SIG-M5 treated with dmso at 0.1 percent for 504 hours (cell line): ENCODE measurements at regions not wholly inside any gene's neighbourhood (a gene's known extent, or its start where the extent isn't known, plus 50 kb on each side); places are given as distances from the start of the nearest gene placed in this dataset.

Experiments
- DNase-seq: peaks from one replicate; lab custom pipeline; 2025; ENCODE audit not compliant: unreplicated experiment; lab: John Stamatoyannopoulos, UW

DNA sequence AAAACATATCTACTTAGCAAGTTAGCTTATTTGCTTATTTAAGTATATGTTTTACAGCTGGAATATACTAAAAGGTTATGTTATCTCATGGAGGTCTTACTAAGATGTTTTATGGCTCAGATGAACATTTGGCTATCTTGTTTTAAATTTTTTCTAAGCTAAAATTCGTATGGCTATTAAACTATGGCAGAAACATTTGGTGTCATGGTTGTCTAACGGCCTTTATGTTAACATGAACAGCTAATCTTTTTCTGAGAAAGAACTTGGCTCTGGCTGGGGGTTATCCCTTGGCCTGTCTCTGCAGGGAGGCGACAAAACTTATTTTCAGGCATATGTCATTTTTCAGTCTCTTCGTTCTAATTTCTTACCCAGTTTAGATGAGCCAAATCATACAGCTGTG, 101.5 kb upstream of the MTPN start:
- DNase-seq, result no peak

DNA sequence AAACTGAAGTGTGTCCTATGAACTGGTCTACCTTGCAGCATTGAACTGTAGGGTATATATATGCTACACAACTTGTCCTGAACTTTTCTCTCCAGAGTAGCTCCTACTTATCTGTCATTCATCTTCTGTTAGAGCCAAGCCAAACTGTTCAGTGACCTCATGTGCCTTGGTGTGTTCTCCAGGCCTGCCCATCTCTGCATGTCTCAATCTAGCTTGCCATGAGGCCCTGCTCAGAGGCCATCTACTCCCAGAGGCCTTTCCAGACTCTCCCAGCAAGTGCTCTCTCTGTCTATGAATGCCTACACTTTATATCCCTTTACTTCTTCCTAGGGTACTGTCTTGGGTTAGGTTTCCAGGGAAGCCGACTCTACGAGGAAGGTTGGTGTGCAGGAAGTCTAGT, 99.8 kb upstream of the MTPN start:
- DNase-seq, result no peak

DNA sequence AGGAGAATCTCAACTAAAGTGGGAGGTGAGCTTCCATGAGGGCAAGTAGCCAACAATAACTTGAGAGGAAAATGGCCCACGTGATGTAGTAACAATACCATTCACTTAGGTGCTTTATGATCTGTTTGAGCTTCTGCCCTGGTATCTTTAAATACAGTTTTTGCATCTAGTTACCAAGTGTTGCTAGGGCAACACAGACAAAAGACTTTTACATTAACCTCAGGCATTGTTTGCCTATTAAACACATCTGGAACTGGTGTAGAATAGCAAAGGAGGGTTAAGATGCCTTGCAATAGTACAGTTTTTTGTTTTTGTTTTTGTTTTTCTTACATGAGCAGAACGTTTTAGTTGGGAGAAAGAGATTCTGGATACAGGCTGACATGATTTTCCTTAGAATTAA, 97.7 kb upstream of the MTPN start:
- no peak for DNase-seq

DNA sequence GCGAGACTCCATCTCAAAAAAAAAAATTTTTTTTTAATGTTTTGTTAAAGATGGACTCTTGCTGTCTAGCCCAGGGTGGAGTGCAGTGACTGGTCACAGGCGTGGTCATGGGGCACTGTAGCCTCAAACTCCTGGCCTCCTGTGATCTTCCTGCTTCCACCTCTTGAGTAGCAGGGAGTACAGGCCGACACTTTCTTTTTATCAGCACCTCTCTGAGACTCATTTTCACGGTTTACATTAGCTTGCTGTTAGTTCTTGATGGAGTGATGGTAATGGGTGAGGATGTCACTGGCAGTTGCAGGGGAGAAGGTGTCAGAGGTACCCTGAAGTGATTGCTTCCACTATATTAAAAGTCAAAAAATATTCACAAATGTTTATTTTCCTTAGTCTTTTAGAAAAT, 95.3 kb upstream of the MTPN start:
- DNase-seq, result no peak

DNA sequence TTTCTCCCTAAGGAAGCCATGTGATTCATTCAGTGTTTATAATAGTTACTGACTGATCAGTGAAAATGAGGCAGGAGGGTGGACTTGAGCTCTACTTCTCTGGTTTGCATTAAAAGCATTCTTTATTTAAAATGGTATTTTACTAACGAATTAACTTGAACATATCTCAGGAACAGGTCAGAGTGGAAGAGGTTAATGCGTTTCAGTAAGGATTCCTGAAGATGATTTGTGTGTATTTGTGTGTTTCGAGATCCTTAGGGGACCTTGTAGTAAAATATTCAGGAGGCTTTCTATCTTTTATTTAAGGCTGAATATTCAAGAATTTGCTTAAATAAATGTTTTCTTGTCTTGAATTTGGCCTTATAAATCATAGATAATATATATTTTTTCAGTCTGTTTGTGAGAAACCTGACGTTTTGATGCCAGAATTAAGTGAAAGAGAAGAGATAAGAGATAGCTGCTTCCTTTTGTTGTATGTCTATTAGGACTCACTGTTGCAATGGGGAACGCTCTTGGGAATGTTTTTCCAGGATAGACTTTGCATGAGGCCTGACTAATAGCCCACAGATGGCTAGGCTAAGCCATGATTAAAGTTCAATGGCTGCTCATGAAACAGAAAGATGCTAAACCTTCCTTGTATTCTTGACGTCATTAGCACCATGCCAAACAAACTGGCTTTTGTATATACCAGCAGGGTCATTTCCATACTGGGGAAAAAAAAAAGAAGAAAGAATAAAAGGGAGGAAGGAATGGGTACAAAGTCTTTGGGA, 93.8 kb upstream of the MTPN start:
- no peak for DNase-seq

DNA sequence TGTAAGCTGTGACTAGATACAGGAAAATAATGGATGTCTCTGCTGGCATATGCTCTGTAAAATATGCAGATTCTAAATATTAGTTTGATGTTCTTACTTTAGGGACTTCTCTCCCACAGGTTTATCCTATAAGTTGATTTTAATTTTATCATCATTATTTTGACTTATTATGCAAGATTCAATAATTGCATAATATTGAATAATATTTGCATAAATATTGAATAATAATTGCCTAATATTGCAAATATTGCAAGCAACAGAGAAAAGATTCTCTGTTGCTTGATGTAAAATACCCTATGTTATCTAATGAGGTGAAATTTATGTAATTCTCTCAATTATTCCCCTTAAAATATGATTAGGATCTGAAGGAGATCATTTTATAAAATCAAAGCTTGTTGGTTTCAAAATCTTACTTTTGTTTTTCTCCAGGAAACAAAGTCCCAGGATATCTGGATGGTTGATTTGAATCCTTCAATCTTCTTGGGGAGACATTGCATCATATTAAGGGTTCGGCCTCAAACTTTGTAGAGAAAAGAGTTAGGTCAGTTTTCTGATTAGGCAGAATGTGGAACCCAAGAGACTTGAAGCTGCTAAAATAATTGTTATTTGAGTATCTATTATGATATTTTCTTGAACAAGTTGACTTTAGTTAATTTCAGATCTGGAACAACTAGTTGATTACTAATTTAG, 92.8 kb upstream of the MTPN start:
- no peak for DNase-seq

DNA sequence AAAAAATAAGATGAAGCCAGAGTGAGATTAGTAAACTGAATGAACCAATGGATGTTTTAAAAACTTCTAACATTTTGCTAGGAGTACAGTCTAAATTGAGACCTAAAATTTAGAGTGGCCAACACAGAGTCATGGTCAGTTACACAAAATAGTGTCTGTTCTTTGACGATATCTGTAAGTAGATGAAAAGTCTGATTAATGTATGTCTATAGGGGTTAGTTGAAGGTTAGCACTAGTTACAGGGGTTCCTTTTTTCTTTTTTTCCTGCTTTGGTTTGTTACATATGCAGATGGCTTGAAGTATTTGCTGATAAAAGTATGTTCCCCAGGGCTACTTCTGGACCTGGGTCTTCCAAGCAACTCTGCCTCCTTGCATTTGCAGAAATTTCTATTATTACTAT, 90.1 kb upstream of the MTPN start:
- DNase-seq, result no peak

DNA sequence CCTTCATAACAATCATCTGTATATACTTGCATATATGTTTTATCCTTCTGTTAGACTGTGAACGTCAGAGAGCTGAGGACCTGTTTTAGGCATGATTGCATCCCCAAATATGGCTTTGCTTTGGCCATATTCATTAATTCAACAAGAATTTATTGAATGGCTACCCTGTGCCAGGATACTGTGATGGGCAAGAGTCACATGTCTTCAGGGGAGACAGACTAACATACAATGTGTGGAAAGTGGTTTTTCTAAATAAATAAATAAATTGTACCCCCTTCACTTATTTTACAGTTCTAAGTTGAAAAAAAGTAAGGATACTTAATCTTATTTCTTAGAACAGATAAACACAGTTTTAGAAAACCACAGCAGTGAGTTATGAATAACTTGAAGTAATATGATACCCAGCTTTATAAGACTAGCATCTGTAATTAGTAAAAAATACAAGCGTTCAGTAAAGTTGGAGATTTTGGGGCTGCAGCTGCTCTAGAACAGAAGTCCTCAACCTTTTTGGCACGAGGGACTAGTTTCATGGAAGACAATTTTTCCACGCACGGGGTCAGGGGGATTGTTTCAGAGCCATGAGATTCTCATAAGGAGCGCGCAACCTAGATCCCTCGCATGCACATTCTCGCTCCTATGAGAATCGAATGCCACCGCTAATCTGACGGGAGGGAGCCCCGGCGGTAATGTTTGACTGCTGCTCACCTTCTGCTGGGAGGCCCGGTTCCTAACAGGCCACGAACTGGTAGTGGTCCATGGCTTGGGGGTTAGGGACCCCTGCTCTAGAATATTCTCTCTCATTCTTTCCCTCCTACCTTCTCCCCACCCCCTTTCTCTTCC, 89.4 kb upstream of the MTPN start:
- no peak for DNase-seq

DNA sequence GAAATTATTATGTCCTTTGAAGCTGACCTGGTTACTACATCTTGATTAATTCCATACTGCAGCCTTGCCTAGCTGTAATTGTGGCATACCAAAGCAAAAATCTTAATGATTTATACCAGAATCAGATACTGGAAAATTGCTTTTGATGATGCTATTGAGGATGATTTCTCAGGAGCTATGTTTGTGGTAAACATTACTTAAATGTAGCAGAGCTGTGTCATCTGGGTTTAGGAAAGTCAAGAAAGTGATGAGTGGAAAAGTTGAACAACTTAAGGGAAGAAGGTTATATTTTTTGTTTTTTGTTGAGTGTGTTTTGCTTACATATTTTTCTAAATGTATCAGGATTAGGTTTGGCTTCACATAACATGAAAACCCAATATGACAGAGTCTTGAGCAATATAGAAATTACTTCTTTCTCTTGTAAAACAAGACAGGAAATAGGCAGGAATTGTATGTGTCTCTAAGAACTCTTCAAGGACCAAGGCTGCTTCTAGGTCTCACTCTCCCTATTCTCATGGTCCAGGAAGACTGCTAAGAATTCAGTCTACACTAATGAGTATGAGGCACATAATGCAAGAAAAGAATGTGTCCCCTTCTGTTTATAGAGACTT, 87.6 kb upstream of the MTPN start:
- no peak for DNase-seq

DNA sequence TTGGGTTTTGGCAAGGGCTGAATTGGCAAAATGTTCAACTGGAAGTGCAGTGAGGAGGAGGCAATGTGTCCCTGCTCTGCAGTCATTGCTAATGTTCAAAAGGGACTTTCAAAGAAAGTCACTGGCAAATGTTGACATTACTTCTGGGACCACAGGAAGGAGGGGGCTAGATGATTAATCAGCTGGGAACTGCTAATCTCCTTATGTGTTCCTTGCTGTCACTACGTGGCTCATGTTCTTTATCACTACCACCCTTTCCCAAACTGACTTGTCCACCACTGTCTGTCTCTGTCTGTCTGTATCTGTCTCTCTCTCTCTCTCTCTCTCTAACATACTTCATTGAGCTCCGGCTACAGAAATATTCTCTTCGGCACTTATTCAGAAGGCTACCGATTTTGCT, 86.9 kb upstream of the MTPN start:
- DNase-seq, result no peak

DNA sequence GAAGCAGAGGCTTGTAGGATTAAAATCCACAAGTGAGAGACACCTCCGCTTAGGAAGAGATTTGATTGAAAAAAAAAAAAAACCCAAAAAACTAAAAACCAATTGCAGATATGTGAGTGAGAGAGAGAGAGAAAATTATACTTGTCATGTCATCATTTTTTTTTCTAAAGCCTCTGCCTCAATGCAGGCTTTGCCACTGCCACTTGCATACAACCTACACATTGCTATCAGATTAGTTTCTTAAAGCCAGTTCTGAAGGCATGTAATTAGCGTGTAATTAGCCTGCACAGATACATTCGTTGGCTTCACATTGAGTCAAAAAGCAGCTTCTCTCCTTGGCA, 86.1 kb upstream of the MTPN start:
- no peak for DNase-seq

DNA sequence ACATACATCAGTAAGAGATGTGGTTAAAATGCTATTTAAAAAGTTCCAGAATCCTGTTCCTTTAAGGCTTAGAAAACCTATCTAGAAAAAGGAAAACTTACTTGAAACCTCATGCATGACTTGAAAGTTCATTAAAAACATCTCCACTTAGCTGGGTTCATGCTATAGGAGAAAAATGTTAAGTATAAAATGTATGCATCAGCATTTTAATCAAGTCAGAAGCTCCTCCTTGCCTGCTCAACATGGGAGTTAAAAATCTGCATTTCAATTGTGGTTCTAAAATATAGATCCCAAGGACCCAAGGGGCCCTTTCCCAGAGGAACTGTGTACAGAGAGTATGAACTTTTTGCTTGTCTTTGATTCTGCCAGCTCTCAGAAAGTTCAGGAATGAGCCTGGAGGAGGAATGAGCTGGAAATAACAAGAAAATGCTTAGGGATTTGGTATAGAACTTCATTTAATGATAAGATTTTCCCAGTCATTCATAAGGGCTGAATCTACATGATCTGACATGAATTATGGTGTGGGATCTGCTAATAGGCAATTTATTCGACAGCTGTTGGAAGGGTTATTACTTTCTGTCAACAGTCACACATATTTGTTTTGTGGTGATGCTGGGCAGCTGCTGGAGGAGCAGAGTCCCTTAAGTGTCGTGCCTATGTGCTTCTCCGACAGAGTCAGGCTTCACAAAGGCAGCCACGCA, 85.6 kb upstream of the MTPN start:
- no peak for DNase-seq

DNA sequence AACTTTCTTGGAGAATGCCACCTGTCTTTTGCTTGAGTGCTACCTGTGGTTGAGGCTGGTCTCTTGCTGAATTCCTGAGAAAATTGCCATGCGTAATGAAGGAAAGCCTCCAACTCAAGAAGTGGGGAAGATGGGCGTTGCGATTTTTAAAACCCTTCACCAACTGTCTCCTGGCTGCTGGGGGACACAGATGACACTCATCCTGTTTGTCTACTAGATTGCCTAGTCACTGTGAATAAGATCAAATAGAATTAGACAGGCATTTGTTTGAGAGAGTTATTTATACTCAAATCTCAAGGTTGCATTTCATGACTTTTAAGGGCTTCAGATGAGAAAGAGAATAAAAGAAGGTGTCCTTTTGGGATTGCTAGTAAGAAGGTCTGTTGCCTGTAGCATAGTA, 84.3 kb upstream of the MTPN start:
- DNase-seq, result no peak

DNA sequence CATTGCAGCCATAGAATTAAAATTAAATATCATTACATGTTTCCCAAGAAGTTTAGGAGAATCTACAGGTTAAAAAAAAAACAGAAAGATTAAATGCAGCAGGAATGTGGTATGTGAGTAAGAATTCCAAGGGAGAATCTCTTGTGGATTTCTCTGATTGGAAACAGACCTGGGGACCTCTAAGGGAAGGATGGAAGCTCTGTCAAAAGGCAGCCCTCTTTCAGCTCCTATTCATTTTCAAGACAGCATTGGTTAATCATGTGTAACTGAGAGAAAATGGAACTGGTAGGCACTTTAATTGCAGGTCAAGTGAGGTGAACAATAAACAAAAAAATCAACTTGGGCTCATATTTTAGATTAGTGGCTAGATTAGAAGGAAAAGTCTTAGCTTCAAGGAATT, 81.4 kb upstream of the MTPN start:
- no peak for DNase-seq

DNA sequence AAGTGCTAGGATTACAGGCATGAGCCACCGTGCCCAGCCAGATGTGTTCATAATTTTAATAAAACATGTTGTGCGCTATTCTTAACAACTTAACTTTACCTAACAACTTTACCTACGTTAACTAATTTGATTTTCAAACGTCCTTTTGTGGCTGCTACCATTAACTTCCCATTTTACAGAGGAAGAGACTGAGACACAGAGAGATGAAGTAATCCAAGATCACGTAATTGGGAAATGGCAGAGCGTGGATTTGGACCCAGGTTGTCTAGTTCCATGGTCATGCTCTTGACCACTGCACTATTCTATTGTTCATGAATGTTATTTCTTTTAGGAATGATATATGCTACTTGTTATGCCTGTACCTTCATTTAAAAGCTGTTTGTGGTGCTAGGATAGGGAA, 80.3 kb upstream of the MTPN start:
- no peak for DNase-seq

DNA sequence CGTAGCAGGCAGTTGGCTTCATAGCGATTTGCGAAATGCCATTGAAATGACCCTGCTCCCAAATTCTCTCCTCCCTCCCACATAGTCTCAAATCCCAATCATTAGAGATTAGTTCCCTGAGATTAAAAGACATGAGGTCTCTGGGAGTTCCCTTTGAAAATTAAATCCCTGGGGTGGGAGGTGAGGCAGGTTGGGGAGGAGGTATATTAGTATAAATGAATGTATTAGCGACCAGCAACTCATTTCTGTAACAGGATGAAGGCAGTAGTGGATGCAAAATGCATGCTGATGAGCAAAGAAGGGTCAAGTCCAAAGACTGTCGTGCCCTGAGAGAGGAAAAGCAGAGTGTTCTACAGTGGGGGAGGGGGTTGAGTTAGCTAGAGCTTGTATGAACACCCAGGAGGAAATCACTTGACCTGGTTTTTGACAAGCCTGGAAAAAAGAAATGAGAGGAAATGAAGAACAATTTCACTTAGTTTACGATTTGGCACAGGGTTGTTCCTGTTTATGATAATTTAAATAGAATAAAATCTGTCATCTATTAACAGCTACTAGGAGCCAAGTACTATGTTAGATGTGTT, 79.6 kb upstream of the MTPN start:
- no peak for DNase-seq

DNA sequence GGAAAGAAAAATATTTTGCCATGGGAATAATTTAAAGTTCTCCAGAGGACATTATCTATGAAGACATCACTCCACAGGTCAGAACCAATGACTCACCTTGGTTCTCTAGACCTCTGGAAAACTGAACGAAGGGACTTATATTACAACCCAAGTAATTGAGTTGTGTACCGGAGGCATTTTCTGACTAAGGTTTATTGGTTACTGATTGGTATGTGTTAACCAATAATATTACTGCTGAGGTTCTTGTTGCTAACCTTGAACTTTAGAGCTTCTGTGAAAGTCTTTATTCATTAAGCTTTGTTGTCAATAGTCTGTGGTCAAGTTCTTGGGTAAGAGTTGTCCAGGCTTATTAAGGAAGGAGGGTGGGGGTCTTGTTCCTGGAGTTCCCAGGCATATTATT, 78.1 kb upstream of the MTPN start:
- DNase-seq, result no peak

DNA sequence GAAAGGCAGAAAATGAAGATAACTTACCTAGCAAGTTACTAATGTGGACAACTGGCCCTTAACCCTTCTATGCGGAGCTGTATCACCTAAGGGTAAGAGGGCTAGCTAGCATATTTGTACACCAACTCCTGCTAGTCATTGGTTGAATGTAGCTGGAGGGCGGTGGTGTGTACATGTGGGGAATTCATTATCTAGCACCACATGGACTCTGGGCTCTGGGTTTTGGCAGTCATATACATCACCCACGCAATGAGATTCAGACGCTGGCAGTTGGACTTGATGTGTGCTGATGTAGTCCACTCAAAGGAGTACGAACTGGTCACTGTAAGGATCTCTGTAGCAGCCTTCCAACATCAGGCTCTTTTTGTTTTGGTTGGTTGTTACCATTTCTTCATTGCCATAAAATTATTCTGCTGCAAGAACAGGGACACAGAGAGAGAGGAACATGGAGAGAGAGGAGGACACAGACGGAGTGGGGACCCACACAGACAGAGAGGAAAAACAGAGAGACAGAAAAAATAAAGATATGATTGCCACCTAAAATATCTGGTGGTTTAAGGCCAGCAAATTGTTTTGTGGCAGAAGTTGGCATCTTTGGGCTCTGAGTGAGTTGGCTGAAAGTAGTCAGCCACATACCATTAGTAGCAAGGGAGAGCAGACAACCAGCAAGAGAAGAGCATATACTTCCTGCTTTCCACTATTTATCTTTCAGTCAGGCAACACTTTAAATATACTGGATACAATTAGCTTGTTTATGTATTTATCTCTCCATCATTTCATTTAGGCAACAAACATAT, 76.7 kb upstream of the MTPN start:
- no peak for DNase-seq

DNA sequence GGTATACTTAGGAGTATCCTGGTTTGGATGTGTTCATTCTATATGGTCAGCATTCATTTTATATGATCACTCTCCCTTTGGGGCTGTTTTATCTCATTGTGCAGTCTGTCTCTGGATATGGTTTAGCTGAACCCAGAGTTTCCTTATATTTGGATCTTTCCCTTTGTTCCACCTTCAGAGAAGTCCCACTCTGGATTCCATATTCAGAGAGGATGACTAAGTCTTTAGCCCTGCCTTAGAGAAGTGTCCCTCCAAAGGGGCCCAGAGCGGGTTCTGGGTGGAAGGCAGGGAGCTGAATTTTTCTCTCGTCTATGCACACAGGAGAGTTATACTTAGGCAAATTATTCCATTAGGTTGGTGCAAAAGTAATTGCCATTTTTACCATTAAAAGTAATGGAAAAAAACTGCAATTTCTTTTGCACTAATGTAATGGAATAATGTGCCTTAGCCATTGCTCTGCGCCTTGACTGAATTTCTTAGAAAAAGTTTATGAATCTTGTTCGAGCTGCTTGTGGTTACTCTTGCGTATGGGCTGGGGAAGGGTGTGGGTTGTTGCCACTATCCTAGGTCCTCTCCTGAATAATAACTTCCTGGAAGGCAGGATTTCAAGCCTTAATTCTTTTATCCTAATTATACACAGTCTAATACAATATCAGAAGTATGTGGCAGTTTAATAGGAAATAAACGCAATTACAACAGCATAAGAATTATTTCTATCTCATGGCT, 74.2 kb upstream of the MTPN start:
- DNase-seq, result no peak
